ENCODE measurements at regions not wholly inside any gene's neighbourhood (a gene's known extent, or its start where the extent isn't known, plus 50 kb on each side); places are given as distances from the start of the nearest gene placed in this dataset.
"Not testable (repeated sequence)": the region's sequence is repeated elsewhere in the genome, so short reads cannot be mapped to it uniquely, and the experiment has no call there.

- in situ Hi-C loops (cut with MboI; ENCODE audit: low sequenced_read_pairs, unreplicated experiment), result no loop called here
- TF ChIP-seq CTCF (IDR thresholded peaks at IDR 0.05; ENCODE audit: borderline replicate concordance, control extremely low read depth, extremely low read depth, insufficient read depth, missing control alignments), result no peak
- DNase-seq (ENCODE audit: low spot score), result no peak
Observed at GRCh38 chr3:35296533-35296932, 342.8 kb upstream of the ARPP21 start.

GRCh38 chr3:35296944-35297343 is 342.4 kb upstream of the ARPP21 start:
- in situ Hi-C loops (cut with MboI; ENCODE audit: low sequenced_read_pairs, unreplicated experiment), result not testable (repeated sequence)

GRCh38 chr3:35305406-35305805 is 333.9 kb upstream of the ARPP21 start:
- in situ Hi-C loops (cut with MboI; ENCODE audit: low sequenced_read_pairs, unreplicated experiment), result no loop called here
- no peak for DNase-seq (ENCODE audit: low spot score)
- TF ChIP-seq CTCF (IDR thresholded peaks at IDR 0.05; ENCODE audit: borderline replicate concordance, control extremely low read depth, extremely low read depth, insufficient read depth, missing control alignments), result no peak

More at GRCh38 chr3:35296944-35297343, 342.4 kb upstream of the ARPP21 start:
- DNase-seq (ENCODE audit: low spot score), result not testable (repeated sequence)

GRCh38 chr3:35307296-35307695 is 332.0 kb upstream of the ARPP21 start:
- in situ Hi-C loops (cut with MboI; ENCODE audit: low sequenced_read_pairs, unreplicated experiment), result no loop called here
- no peak for TF ChIP-seq CTCF (IDR thresholded peaks at IDR 0.05; ENCODE audit: borderline replicate concordance, control extremely low read depth, extremely low read depth, insufficient read depth, missing control alignments)
- DNase-seq (ENCODE audit: low spot score), result no peak

- DNase-seq (ENCODE audit: low spot score); in situ Hi-C loops (cut with MboI; ENCODE audit: low sequenced_read_pairs, unreplicated experiment): not testable (repeated sequence)
Observed at GRCh38 chr3:35316841-35317240, 322.5 kb upstream of the ARPP21 start.

- TF ChIP-seq CTCF (IDR thresholded peaks at IDR 0.05; ENCODE audit: borderline replicate concordance, control extremely low read depth, extremely low read depth, insufficient read depth, missing control alignments), result no peak
- no peak for DNase-seq (ENCODE audit: low spot score)
- in situ Hi-C loops (cut with MboI; ENCODE audit: low sequenced_read_pairs, unreplicated experiment), result no loop called here
Observed at GRCh38 chr3:35320646-35321407, 318.5 kb upstream of the ARPP21 start.

GRCh38 chr3:35322070-35322469 is 317.3 kb upstream of the ARPP21 start:
- no peak for DNase-seq (ENCODE audit: low spot score)
- no peak for TF ChIP-seq CTCF (IDR thresholded peaks at IDR 0.05; ENCODE audit: borderline replicate concordance, control extremely low read depth, extremely low read depth, insufficient read depth, missing control alignments)
- in situ Hi-C loops (cut with MboI; ENCODE audit: low sequenced_read_pairs, unreplicated experiment), result no loop called here

- DNase-seq (ENCODE audit: low spot score), result no peak
- in situ Hi-C loops (cut with MboI; ENCODE audit: low sequenced_read_pairs, unreplicated experiment), result no loop called here
- no peak for TF ChIP-seq CTCF (IDR thresholded peaks at IDR 0.05; ENCODE audit: borderline replicate concordance, control extremely low read depth, extremely low read depth, insufficient read depth, missing control alignments)
Observed at GRCh38 chr3:35335703-35336102, 303.6 kb upstream of the ARPP21 start.
